OCI-LY3 (cell line): ENCODE measurements at regions not wholly inside any gene's neighbourhood (a gene's known extent, or its start where the extent isn't known, plus 50 kb on each side); places are given as distances from the start of the nearest gene placed in this dataset.

Experiments
- H2AFZ ChIP-seq: fragments of 200-600, 300-600 bp; shearing (Covaris generic); 2 replicates; pipeline ENCODE4 v1.6.0; 2014; ENCODE audit warnings: antibody characterized with exemption, low read depth, low read length
- H3K27ac ChIP-seq: fragments of 200-600, 300-600 bp; sonication (generic); 2 replicates; pipeline ENCODE4 v1.5.1; 2014; ENCODE audit warnings: mild to moderate bottlenecking, low read length, moderate library complexity, mixed read lengths
- H3K27me3 ChIP-seq: fragments of 200-600, 300-600 bp; sonication (generic); 2 replicates; pipeline ENCODE4 v1.6.1; 2014; ENCODE audit warnings: low read depth, low read length, mixed read lengths
- H3K36me3 ChIP-seq: fragments of 200-600, 300-600 bp; sonication (generic); replicated peaks from 2 replicates; pipeline ENCODE3; 2014; ENCODE audit warnings: low read depth, low read length, mixed read lengths
- H3K4me1 ChIP-seq: fragments of 300-600, 200-600 bp; sonication (generic); 2 replicates; pipeline ENCODE4 v1.6.1; 2014; ENCODE audit warnings: low read length, mixed read lengths
- H3K4me2 ChIP-seq: fragments of 200-600, 300-600 bp; sonication (generic); 2 replicates; pipeline ENCODE4 v1.6.1; 2014; ENCODE audit warnings: low read length, mixed read lengths
- H3K4me3 ChIP-seq: fragments of 300-600, 200-600 bp; sonication (generic); 2 replicates; pipeline ENCODE4 v1.5.1; 2014; ENCODE audit warnings: antibody characterized with exemption, mild to moderate bottlenecking, low read length, moderate library complexity
- H3K79me2 ChIP-seq: fragments of 300-600, 200-600 bp; shearing (Covaris generic); 2 replicates; pipeline ENCODE4 v1.6.1; 2014; ENCODE audit warnings: mild to moderate bottlenecking, low read length, mixed read lengths
- H3K9ac ChIP-seq: fragments of 300-600, 200-600 bp; shearing (Covaris generic); 2 replicates; pipeline ENCODE4 v1.6.0; 2014; ENCODE audit warnings: mild to moderate bottlenecking, low read length, moderate library complexity
- H3K9me3 ChIP-seq: fragments of 200-600, 300-600 bp; shearing (Covaris generic); 2 replicates; pipeline ENCODE4 v1.6.1; 2014; ENCODE audit warnings: low read length, mixed read lengths; ENCODE audit not compliant: insufficient read depth
- H4K20me1 ChIP-seq: fragments of 200-600, 300-600 bp; sonication (generic); 2 replicates; pipeline ENCODE4 v1.6.1; 2016; ENCODE audit warnings: low read length, mixed read lengths; ENCODE audit not compliant: insufficient read depth
- EZH2phosphoT487 ChIP-seq: fragments of 200-600 bp; shearing (Covaris generic); IDR thresholded peaks from 2 replicates; pipeline ENCODE4 v1.6.1; 2018; ENCODE audit warnings: antibody characterized with exemption, mixed run types, low read depth
- TF ChIP-seq, protein P1 (sequence below): fragments of 200-600, 300-600 bp; sonication (generic); IDR thresholded peaks from 2 replicates; pipeline ENCODE4 v1.5.1; 2014; ENCODE audit warnings: antibody characterized with exemption, low read length, low read depth

GRCh38 chr1:244128591-244129383 lies 77.7 kb downstream of the ZBTB18 start:
- no peaks in the 10 kb centered on the region for H3K4me1 ChIP-seq
- no peak overlapping the region for H3K27ac ChIP-seq
- no peak overlapping the region for H3K4me2 ChIP-seq
- H3K36me3 ChIP-seq = no peaks in the 10 kb centered on the region
- H3K9me3 ChIP-seq = no peaks in the 10 kb centered on the region
- no peaks in the 10 kb centered on the region for H4K20me1 ChIP-seq
- TF ChIP-seq EZH2phosphoT487 = no peak
- TF ChIP-seq, protein P1, sequence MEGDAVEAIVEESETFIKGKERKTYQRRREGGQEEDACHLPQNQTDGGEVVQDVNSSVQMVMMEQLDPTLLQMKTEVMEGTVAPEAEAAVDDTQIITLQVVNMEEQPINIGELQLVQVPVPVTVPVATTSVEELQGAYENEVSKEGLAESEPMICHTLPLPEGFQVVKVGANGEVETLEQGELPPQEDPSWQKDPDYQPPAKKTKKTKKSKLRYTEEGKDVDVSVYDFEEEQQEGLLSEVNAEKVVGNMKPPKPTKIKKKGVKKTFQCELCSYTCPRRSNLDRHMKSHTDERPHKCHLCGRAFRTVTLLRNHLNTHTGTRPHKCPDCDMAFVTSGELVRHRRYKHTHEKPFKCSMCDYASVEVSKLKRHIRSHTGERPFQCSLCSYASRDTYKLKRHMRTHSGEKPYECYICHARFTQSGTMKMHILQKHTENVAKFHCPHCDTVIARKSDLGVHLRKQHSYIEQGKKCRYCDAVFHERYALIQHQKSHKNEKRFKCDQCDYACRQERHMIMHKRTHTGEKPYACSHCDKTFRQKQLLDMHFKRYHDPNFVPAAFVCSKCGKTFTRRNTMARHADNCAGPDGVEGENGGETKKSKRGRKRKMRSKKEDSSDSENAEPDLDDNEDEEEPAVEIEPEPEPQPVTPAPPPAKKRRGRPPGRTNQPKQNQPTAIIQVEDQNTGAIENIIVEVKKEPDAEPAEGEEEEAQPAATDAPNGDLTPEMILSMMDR = no peak
- H3K4me3 ChIP-seq = no peak overlapping the region
- H3K9ac ChIP-seq = no peak overlapping the region
- no peaks in the 10 kb centered on the region for H3K79me2 ChIP-seq
- peaks cover 77% of the 10 kb centered on the region for H3K27me3 ChIP-seq
- H2AFZ ChIP-seq = no peak overlapping the region

GRCh38 chr1:244137276-244137675 lies 86.2 kb downstream of the ZBTB18 start:
- H3K79me2 ChIP-seq = no peaks in the 10 kb centered on the region
- no peaks in the 10 kb centered on the region for H3K36me3 ChIP-seq
- TF ChIP-seq, protein P1 = no peak
- TF ChIP-seq EZH2phosphoT487 = no peak
- H2AFZ ChIP-seq = no peak overlapping the region
- no peak overlapping the region for H3K4me2 ChIP-seq
- H4K20me1 ChIP-seq = no peaks in the 10 kb centered on the region
- no peaks in the 10 kb centered on the region for H3K9me3 ChIP-seq
- peaks cover 68% of the 10 kb centered on the region for H3K27me3 ChIP-seq
- H3K4me3 ChIP-seq = no peak overlapping the region
- H3K9ac ChIP-seq = no peak overlapping the region
- H3K27ac ChIP-seq = no peak overlapping the region
- no peaks in the 10 kb centered on the region for H3K4me1 ChIP-seq

GRCh38 chr1:244137725-244138124 lies 86.6 kb downstream of the ZBTB18 start:
- Histone ChIP-seq H3K4me3 (no peak overlapping the region), H3K27me3 (peaks cover 66% of the 10 kb centered on the region), H3K27ac (no peak overlapping the region), H3K36me3 (no peaks in the 10 kb centered on the region), H3K79me2 (no peaks in the 10 kb centered on the region), H3K9me3 (no peaks in the 10 kb centered on the region), H4K20me1 (no peaks in the 10 kb centered on the region), H2AFZ (no peak overlapping the region), H3K4me1 (no peaks in the 10 kb centered on the region), H3K9ac (no peak overlapping the region), H3K4me2 (no peak overlapping the region)
- TF ChIP-seq EZH2phosphoT487 = no peak

GRCh38 chr1:244138399-244138798 lies 87.3 kb downstream of the ZBTB18 start:
- no peaks in the 10 kb centered on the region for H3K4me1 ChIP-seq
- no peak overlapping the region for H3K4me2 ChIP-seq
- H3K4me3 ChIP-seq = no peak overlapping the region
- peaks cover 69% of the 10 kb centered on the region for H3K27me3 ChIP-seq
- no peaks in the 10 kb centered on the region for H4K20me1 ChIP-seq
- no peaks in the 10 kb centered on the region for H3K36me3 ChIP-seq
- no peak overlapping the region for H3K27ac ChIP-seq
- TF ChIP-seq EZH2phosphoT487 = no peak
- TF ChIP-seq, protein P1 = no peak
- no peaks in the 10 kb centered on the region for H3K9me3 ChIP-seq
- H3K79me2 ChIP-seq = no peaks in the 10 kb centered on the region
- no peak overlapping the region for H3K9ac ChIP-seq
- no peak overlapping the region for H2AFZ ChIP-seq
